Heart left ventricle (tissue), 16 donors: ENCODE measurements at regions not wholly inside any gene's neighbourhood (a gene's known extent, or its start where the extent isn't known, plus 50 kb on each side); places are given as distances from the start of the nearest gene placed in this dataset.

Experiments
- ATAC-seq, 4 donors: fragments of 200-7000 bp; cut with Tn5 transposase; one replicate each; pipeline ENCODE4 v1.9.1; 2020 to 2022; ENCODE audit warnings: moderate library complexity in 4 of 4, mild to moderate bottlenecking in 3 of 4, moderate number of reproducible peaks in 1 of 4
- DNase-seq, 5 donors: peaks; one replicate each; pipeline ENCODE4 v3.0.0-alpha.2; 2020
- H3K27ac ChIP-seq, 12 donors: fragments of 200-600 bp; sonication (generic) in 4 of 12; one replicate each; pipeline versions ENCODE4 v1.5.0 to v1.8.0; 2016 to 2022; ENCODE audit warnings: mild to moderate bottlenecking in 2 of 12
- H3K27me3 ChIP-seq, 9 donors: fragments of 200-600 bp; sonication (generic) in 2 of 9; one replicate each; pipeline versions ENCODE4 v1.5.1 to v1.8.0; 2016 to 2022; ENCODE audit warnings: mild to moderate bottlenecking in 3 of 9
- H3K36me3 ChIP-seq, 9 donors: fragments of 200-600 bp; sonication (generic) in 2 of 9; one replicate each; pipeline versions ENCODE4 v1.5.0 to v1.8.0; 2018 to 2022; ENCODE audit warnings: mild to moderate bottlenecking in 2 of 9
- H3K4me1 ChIP-seq, 12 donors: fragments of 200-600 bp; sonication (generic) in 4 of 12; one replicate each; pipeline versions ENCODE4 v1.5.0 to v1.8.0; 2016 to 2022; ENCODE audit warnings: mild to moderate bottlenecking in 3 of 12
- H3K4me3 ChIP-seq, 12 donors: fragments of 200-600 bp; sonication (generic) in 4 of 12; one replicate each; pipeline versions ENCODE4 v1.5.0 to v1.8.0; 2017 to 2022; ENCODE audit warnings: mild to moderate bottlenecking in 9 of 12, moderate library complexity in 4 of 12
- H3K9me3 ChIP-seq, 12 donors: fragments of 200-600 bp; sonication (generic) in 4 of 12; one replicate each; pipeline versions ENCODE4 v1.5.0 to v1.8.0; 2016 to 2022; ENCODE audit warnings: mild to moderate bottlenecking in 1 of 12
- CTCF ChIP-seq, 12 donors: fragments of 200-600 bp; sonication (generic) in 4 of 12; IDR thresholded peaks; one replicate each; pipeline versions ENCODE4 v1.5.0 to v1.8.0; 2018 to 2022; ENCODE audit warnings: antibody characterized with exemption in 12 of 12, mild to moderate bottlenecking in 5 of 12
- POLR2A ChIP-seq, 2 donors: fragments of 450-650 bp; IDR thresholded peaks; one replicate each; pipeline ENCODE4 v1.6.1; 2017; ENCODE audit warnings: antibody characterized with exemption in 2 of 2, mild to moderate bottlenecking in 2 of 2, moderate library complexity in 2 of 2
- WGBS, 4 donors: extraction: QIAGEN DNeasy Blood & Tissue Kit in 2 of 4; methylation state at CpG; one replicate each; pipeline versions ENCODE4 v1.1.5 to v1.1.7; 2013 to 2018; 5-methylcytosine and 5-hydroxymethylcytosine counted together
- intact Hi-C, 10 donors: fragments of 100-400 bp; cut with DNase I; formaldehyde crosslinking; loops; one replicate each; pipeline versions ENCODE4 v1.11.1 to v1.14.2; 2022
- donor health status: ischemic (EF 13 %, LVEDD 7.1; RV severe dilation, severe dysfunction).
- donor health status: healthy with polysubstance abuse.
- donor health status: DM: no; HTN: yes; CAD: no.
- donor health status: DM: no; HTN: no; CAD: no.
- donor health status: ischemic (EF 25% LVEDD 6.9; RV normal size, moderate dysfunction).
- donor health status: ischemic (EF 25% LVEDD 5.7; RV mildly dilated, moderate dysfunction).
- donor health status: healthy.
- donor health status: DM: yes; HTN: yes; CAD: no.
- donor health status: ischemic (EF 35%, LVEDD 5.7; RV mildly dilated, moderate dysfunction).
- donor health status: nonischemic (EF 11% LVEDD 7.7; RV severe dilation, severe dysfunction).
- donor health status: DM: yes; HTN: yes; CAD: no.
- donor health status: PGD.
- donor health status: ischemic (EF 29% LVEDD 5.4; RV normal size, mild dysfunction).
- donor health status: nonischemic (EF 23%, LVEDD 6.1; RV moderate dilation, normal function).

- no peak overlapping the region for H3K4me3 ChIP-seq
- TF ChIP-seq CTCF (IDR thresholded peaks at IDR 0.05) (no peak), POLR2A (IDR thresholded peaks at IDR 0.05) (no peak)
- no peak for ATAC-seq
- intact Hi-C loops, result no loop called here
- WGBS, 4 donors, result 48 to 95% (median 61%) methylated on average over 2 of the region's 2 CpGs
- H3K27me3 ChIP-seq, result no peaks in the 10 kb centered on the region
- H3K9me3 ChIP-seq, result no peaks in the 10 kb centered on the region
- no peak for DNase-seq
- H3K4me1 ChIP-seq, result no peaks in the 10 kb centered on the region
- no peaks in the 10 kb centered on the region for H3K36me3 ChIP-seq
- H3K27ac ChIP-seq, result no peak overlapping the region
Observed at GRCh38 chr3:21314688-21315087, 436.3 kb downstream of the ZNF385D start.

DNA sequence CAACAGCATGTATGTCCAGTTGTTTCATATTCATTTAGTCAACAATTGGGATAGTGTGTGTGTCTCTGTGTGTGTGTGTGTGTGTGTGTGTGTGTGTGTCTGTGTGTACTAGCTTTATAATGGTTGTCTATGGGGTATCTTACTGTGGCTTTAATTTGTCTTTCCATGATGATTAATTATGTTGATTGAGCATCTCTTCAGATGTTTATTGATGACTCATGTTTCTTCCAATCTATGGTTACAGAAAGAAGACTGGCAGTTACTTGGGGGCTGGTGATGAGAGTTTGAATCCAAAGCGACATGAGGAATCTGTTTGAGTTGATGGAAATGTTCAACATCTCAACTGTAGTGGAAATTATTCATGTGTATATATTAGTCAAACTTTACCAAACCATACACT is 440.1 kb downstream of the ZNF385D start:
- intact Hi-C loops, result no loop called here
- Histone ChIP-seq H3K27ac (no peak overlapping the region), H3K4me1 (no peaks in the 10 kb centered on the region), H3K36me3 (no peaks in the 10 kb centered on the region), H3K27me3 (no peaks in the 10 kb centered on the region), H3K9me3 (peaks cover 0 to 6% (median 0%) of the 10 kb centered on the region in 12 donors), H3K4me3 (no peak overlapping the region)
- ATAC-seq, result no peak
- no peak for DNase-seq
- TF ChIP-seq CTCF (IDR thresholded peaks at IDR 0.05) (no peak), POLR2A (IDR thresholded peaks at IDR 0.05) (no peak)
- WGBS, 4 donors, result 85 to 97% (median 90%) methylated on average over 1 of the region's 1 CpG

GRCh38 chr3:21310161-21310560 is 440.8 kb downstream of the ZNF385D start:
- Histone ChIP-seq H3K9me3 (peaks cover 0 to 10% (median 0%) of the 10 kb centered on the region in 12 donors), H3K27ac (no peak overlapping the region), H3K36me3 (no peaks in the 10 kb centered on the region), H3K27me3 (no peaks in the 10 kb centered on the region), H3K4me3 (no peak overlapping the region), H3K4me1 (no peaks in the 10 kb centered on the region)
- intact Hi-C loops, result no loop called here
- no peak for ATAC-seq
- TF ChIP-seq CTCF (IDR thresholded peaks at IDR 0.05) (no peak), POLR2A (IDR thresholded peaks at IDR 0.05) (no peak)
- no peak for DNase-seq
- WGBS, 4 donors, result 71 to 79% (median 74%) methylated on average over 2 of the region's 2 CpGs

DNA sequence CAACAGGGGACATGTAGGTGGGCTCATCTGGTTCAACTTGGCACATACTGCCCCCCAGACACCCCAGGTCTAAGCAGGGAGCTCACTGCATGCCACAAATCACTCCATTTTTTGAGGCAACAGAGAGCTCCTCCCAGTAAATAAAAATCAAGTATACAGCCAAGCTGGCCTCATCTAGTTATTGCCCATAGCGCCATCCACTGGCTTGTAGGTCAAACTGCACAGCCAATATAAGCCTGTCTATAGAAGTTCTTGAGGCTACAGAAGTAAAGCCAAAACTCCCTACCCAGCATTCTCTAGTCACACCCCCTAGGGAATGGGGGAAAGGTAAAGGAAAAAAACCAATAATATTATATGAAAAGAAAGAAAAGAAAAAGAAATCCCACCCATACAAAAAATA is 453.7 kb downstream of the ZNF385D start:
- Histone ChIP-seq H3K9me3 (peaks cover 0 to 30% (median 3%) of the 10 kb centered on the region in 12 donors), H3K4me1 (no peaks in the 10 kb centered on the region), H3K36me3 (no peaks in the 10 kb centered on the region), H3K4me3 (no peak overlapping the region), H3K27ac (no peak overlapping the region), H3K27me3 (no peaks in the 10 kb centered on the region)
- no peak for DNase-seq
- 36 to 79% (median 54%) methylated on average over 1 of the region's 1 CpG for WGBS, 4 donors
- intact Hi-C loops, result loop anchor here in 1 of 10 donors (10.0 kb wide), 1 partner anchor 187 kb away; no protein-coding TSS in a partner anchor
- ATAC-seq, result no peak
- TF ChIP-seq CTCF (IDR thresholded peaks at IDR 0.05) (no peak), POLR2A (IDR thresholded peaks at IDR 0.05) (no peak)
